ENCODE measurements at regions not wholly inside any gene's neighbourhood (a gene's known extent, or its start where the extent isn't known, plus 50 kb on each side); places are given as distances from the start of the nearest gene placed in this dataset.
A peak's percentile ranks its signal among the peaks of the same experiment; 100 is the strongest.

GRCh38 chr6:44676826-44677433, 289.4 kb downstream of the CDC5L start:
- peak; percentile 37 for DNase-seq (ENCODE audit: low read depth)
- no peak overlapping the region for H3K4me3 ChIP-seq (ENCODE audit: low read length)
- TF ChIP-seq CTCF (IDR thresholded peaks at IDR 0.05; ENCODE audit: insufficient read depth, low read depth, low read length, missing control alignments) = no peak

GRCh38 chr6:44678252-44678935, 290.9 kb downstream of the CDC5L start:
- no peak overlapping the region for H3K4me3 ChIP-seq (ENCODE audit: low read length)
- TF ChIP-seq CTCF (IDR thresholded peaks at IDR 0.05; ENCODE audit: insufficient read depth, low read depth, low read length, missing control alignments) = no peak
- no peak for DNase-seq (ENCODE audit: low read depth)

GRCh38 chr6:44679438-44680201, 292.1 kb downstream of the CDC5L start:
- H3K4me3 ChIP-seq (ENCODE audit: low read length) = no peak overlapping the region
- no peak for TF ChIP-seq CTCF (IDR thresholded peaks at IDR 0.05; ENCODE audit: insufficient read depth, low read depth, low read length, missing control alignments)
- DNase-seq (ENCODE audit: low read depth) = no peak

- no peak for TF ChIP-seq CTCF (IDR thresholded peaks at IDR 0.05; ENCODE audit: insufficient read depth, low read depth, low read length, missing control alignments)
- H3K4me3 ChIP-seq (ENCODE audit: low read length) = no peak overlapping the region
- DNase-seq (ENCODE audit: low read depth) = peak; percentile 93
Observed at GRCh38 chr6:44680202-44680720, 292.8 kb downstream of the CDC5L start.

GRCh38 chr6:44681761-44682160, 294.3 kb downstream of the CDC5L start:
- no peak for DNase-seq (ENCODE audit: low read depth)
- no peak for TF ChIP-seq CTCF (IDR thresholded peaks at IDR 0.05; ENCODE audit: insufficient read depth, low read depth, low read length, missing control alignments)

GRCh38 chr6:44682280-44682679, 294.8 kb downstream of the CDC5L start:
- TF ChIP-seq CTCF (IDR thresholded peaks at IDR 0.05; ENCODE audit: insufficient read depth, low read depth, low read length, missing control alignments) = no peak
- no peak overlapping the region for H3K4me3 ChIP-seq (ENCODE audit: low read length)
- no peak for DNase-seq (ENCODE audit: low read depth)

More at GRCh38 chr6:44681761-44682160, 294.3 kb downstream of the CDC5L start:
- H3K4me3 ChIP-seq (ENCODE audit: low read length) = no peak overlapping the region

Measured in epithelial cell of esophagus (primary cell).